Neural cell (in vitro differentiated cells): ENCODE measurements at regions not wholly inside any gene's neighbourhood (a gene's known extent, or its start where the extent isn't known, plus 50 kb on each side); places are given as distances from the start of the nearest gene placed in this dataset.

ENCODE experiments used
- EP300 ChIP-seq: fragments of 450-650 bp; conservative IDR thresholded peaks from 2 replicates; pipeline ENCODE4 v1.6.1; 2014; ENCODE audit warnings: antibody characterized with exemption, mild to moderate bottlenecking, moderate library complexity; ENCODE audit not compliant: poor library complexity, severe bottlenecking
- POLR2AphosphoS5 ChIP-seq: IDR thresholded peaks from 2 replicates; pipeline ENCODE4 v1.6.1; 2012
- RAD21 ChIP-seq: fragments of 450-650 bp; conservative IDR thresholded peaks from 2 replicates; pipeline ENCODE4 v1.6.1; 2014; ENCODE audit warnings: antibody characterized with exemption, mild to moderate bottlenecking, moderate library complexity
- TF ChIP-seq, protein P1 (sequence below): fragments of 450-650 bp; IDR thresholded peaks from 2 replicates; pipeline ENCODE4 v1.5.1; 2014; ENCODE audit warnings: antibody characterized with exemption, mild to moderate bottlenecking, moderate library complexity; ENCODE audit not compliant: poor library complexity, severe bottlenecking

GRCh38 chr1:219397511-219397910, 215.4 kb downstream of the ZC3H11B start:
- TF ChIP-seq, protein P1, sequence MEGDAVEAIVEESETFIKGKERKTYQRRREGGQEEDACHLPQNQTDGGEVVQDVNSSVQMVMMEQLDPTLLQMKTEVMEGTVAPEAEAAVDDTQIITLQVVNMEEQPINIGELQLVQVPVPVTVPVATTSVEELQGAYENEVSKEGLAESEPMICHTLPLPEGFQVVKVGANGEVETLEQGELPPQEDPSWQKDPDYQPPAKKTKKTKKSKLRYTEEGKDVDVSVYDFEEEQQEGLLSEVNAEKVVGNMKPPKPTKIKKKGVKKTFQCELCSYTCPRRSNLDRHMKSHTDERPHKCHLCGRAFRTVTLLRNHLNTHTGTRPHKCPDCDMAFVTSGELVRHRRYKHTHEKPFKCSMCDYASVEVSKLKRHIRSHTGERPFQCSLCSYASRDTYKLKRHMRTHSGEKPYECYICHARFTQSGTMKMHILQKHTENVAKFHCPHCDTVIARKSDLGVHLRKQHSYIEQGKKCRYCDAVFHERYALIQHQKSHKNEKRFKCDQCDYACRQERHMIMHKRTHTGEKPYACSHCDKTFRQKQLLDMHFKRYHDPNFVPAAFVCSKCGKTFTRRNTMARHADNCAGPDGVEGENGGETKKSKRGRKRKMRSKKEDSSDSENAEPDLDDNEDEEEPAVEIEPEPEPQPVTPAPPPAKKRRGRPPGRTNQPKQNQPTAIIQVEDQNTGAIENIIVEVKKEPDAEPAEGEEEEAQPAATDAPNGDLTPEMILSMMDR: no peak
- TF ChIP-seq POLR2AphosphoS5 (no peak), EP300 (no peak), RAD21 (no peak)
